SK-N-SH (cell line): ENCODE measurements at regions not wholly inside any gene's neighbourhood (a gene's known extent, or its start where the extent isn't known, plus 50 kb on each side); places are given as distances from the start of the nearest gene placed in this dataset.

Source experiments
- CTCF ChIA-PET: fragments of 300-600, 350-600 bp; formaldehyde crosslinking; extraction: SDS; loops from one replicate; lab custom pipeline; 2021; lab: Yijun Ruan, JAX
- POLR2A ChIA-PET: fragments of 350-600 bp; sonication (Branson Sonifier 250); formaldehyde crosslinking; extraction: SDS; loops from one replicate; lab custom pipeline; 2020; ENCODE audit warnings: antibody characterized with exemption, inconsistent platforms; lab: Yijun Ruan, JAX
- DNase-seq: peaks from one replicate; pipeline ENCODE4 v3.0.0; 2012
- H2AFZ ChIP-seq: fragments of 200-600 bp; sonication (generic); 2 replicates; pipeline ENCODE4 v1.8.1; 2016; ENCODE audit warnings: antibody characterized with exemption, mild to moderate bottlenecking, low read depth
- H3F3A ChIP-seq: fragments of 200-600 bp; sonication (generic); replicated peaks from 2 replicates; pipeline ENCODE3; 2016; ENCODE audit warnings: antibody characterized with exemption, mild to moderate bottlenecking; ENCODE audit not compliant: insufficient read depth
- H3K27ac ChIP-seq, 2 experiments: fragments of 200-500 bp in 1 of 2; fragments of 200-600 bp in 1 of 2; sonication (Bioruptor generic) in 1 of 2; sonication (generic), shearing (Covaris generic) in 1 of 2; 2 replicates each; pipeline versions ENCODE4 v1.5.1 to v1.6.1; 2014 to 2016; ENCODE audit warnings: low read depth in 2 of 2, inconsistent platforms in 1 of 2, low read length in 1 of 2, mild to moderate bottlenecking in 1 of 2, mixed read lengths in 1 of 2
- H3K27me3 ChIP-seq: fragments of 200-600 bp; sonication (generic), shearing (Covaris generic); 2 replicates; pipeline ENCODE4 v1.6.1; 2016; ENCODE audit warnings: mixed run types; ENCODE audit not compliant: insufficient read depth
- H3K36me3 ChIP-seq, 2 experiments: fragments of 200-500 bp in 1 of 2; fragments of 200-600 bp in 1 of 2; sonication (Bioruptor generic) in 1 of 2; sonication (generic) in 1 of 2; replicated peaks in 1 of 2; 2 replicates each; pipeline versions ENCODE3 to v1.5.1; 2014 to 2016; ENCODE audit warnings: low read length in 1 of 2, mild to moderate bottlenecking in 1 of 2; ENCODE audit not compliant: insufficient read depth in 2 of 2, control insufficient read depth in 1 of 2
- H3K4me1 ChIP-seq, 2 experiments: fragments of 200-500 bp in 1 of 2; fragments of 200-600 bp in 1 of 2; sonication (Bioruptor generic) in 1 of 2; sonication (generic), shearing (Covaris generic) in 1 of 2; 2 replicates each; pipeline versions ENCODE4 v1.5.1 to v1.6.1; 2014 to 2016; ENCODE audit warnings: low read depth in 1 of 2, low read length in 1 of 2, mixed run types in 1 of 2; ENCODE audit not compliant: insufficient read depth in 2 of 2, control insufficient read depth in 1 of 2
- H3K4me2 ChIP-seq: fragments of 200-600 bp; sonication (generic), shearing (Covaris generic); 2 replicates; pipeline ENCODE4 v1.6.1; 2017; ENCODE audit warnings: mixed run types
- H3K4me3 ChIP-seq, 2 experiments: fragments of 200-500 bp in 1 of 2; fragments of 200-600 bp in 1 of 2; sonication (Bioruptor generic) in 1 of 2; sonication (generic), shearing (Covaris generic) in 1 of 2; 2 replicates each; pipeline versions ENCODE4 v1.5.1 to v1.8.1; 2014 to 2016; ENCODE audit warnings: low read depth in 2 of 2, inconsistent platforms in 1 of 2, low read length in 1 of 2, mild to moderate bottlenecking in 1 of 2, mixed read lengths in 1 of 2, moderate library complexity in 1 of 2
- H3K79me2 ChIP-seq: fragments of 200-600 bp; sonication (generic); 2 replicates; pipeline ENCODE4 v1.8.1; 2017; ENCODE audit warnings: mild to moderate bottlenecking; ENCODE audit not compliant: insufficient read depth
- H3K9ac ChIP-seq: fragments of 200-600 bp; sonication (generic); 2 replicates; pipeline ENCODE4 v1.6.1; 2017; ENCODE audit warnings: mixed run types
- H3K9me2 ChIP-seq: fragments of 200-600 bp; sonication (generic); 2 replicates; pipeline ENCODE4 v1.6.1; 2017; ENCODE audit warnings: mixed run types
- H3K9me3 ChIP-seq: fragments of 200-600 bp; sonication (generic); 2 replicates; pipeline ENCODE4 v1.6.1; 2017; ENCODE audit warnings: mixed run types, mild to moderate bottlenecking, moderate library complexity
- H4K20me1 ChIP-seq: fragments of 200-600 bp; sonication (generic); 2 replicates; pipeline ENCODE4 v1.6.1; 2017; ENCODE audit warnings: mild to moderate bottlenecking, mixed run types; ENCODE audit not compliant: insufficient read depth
- CHD2 ChIP-seq: fragments of 150-350 bp; IDR thresholded peaks from 2 replicates; pipeline ENCODE4 v1.6.1; 2018; ENCODE audit warnings: low read length; ENCODE audit not compliant: partially characterized antibody
- CTCF ChIP-seq: fragments of 200-600 bp; sonication (generic); IDR thresholded peaks from 2 replicates; pipeline ENCODE4 v1.6.1; 2017; ENCODE audit warnings: antibody characterized with exemption, mild to moderate bottlenecking, moderate library complexity
- ELF1 ChIP-seq: IDR thresholded peaks from 2 replicates; pipeline ENCODE4 v1.4.0; 2012
- EP300 ChIP-seq, 2 experiments: IDR thresholded peaks; 2 replicates each; pipeline versions ENCODE4 v1.4.0 to v1.6.1; 2012; ENCODE audit warnings: borderline replicate concordance in 1 of 2, low read depth in 1 of 2, low read length in 1 of 2
- GABPA ChIP-seq: IDR thresholded peaks from 2 replicates; pipeline ENCODE4 v1.4.0; 2012; ENCODE audit warnings: low read depth, mild to moderate bottlenecking
- GATA2 ChIP-seq: sonication (generic); formaldehyde crosslinking; IDR thresholded peaks from 2 replicates; pipeline ENCODE4 v1.5.0; 2020; ENCODE audit warnings: mild to moderate bottlenecking, missing genetic modification reagents
- JUND ChIP-seq: IDR thresholded peaks from 2 replicates; pipeline ENCODE4 v1.4.0; 2012
- MAX ChIP-seq: IDR thresholded peaks from 2 replicates; pipeline ENCODE4 v1.4.0; 2012; ENCODE audit warnings: low read depth
- MEF2A ChIP-seq: IDR thresholded peaks from 2 replicates; pipeline ENCODE4 v1.4.0; 2012; ENCODE audit warnings: low read depth, borderline replicate concordance
- NFIC ChIP-seq: IDR thresholded peaks from 2 replicates; pipeline ENCODE4 v1.4.0; 2012; ENCODE audit warnings: borderline replicate concordance
- PBX3 ChIP-seq: IDR thresholded peaks from 2 replicates; pipeline ENCODE4; 2012
- POLR2AphosphoS5 ChIP-seq: IDR thresholded peaks from 2 replicates; pipeline ENCODE4 v1.6.1; 2012; ENCODE audit warnings: low read depth, low read length
- RCOR1 ChIP-seq: fragments of 150-350 bp; IDR thresholded peaks from 2 replicates; pipeline ENCODE4 v1.6.1; 2017; ENCODE audit warnings: antibody characterized with exemption, low read length
- REST ChIP-seq: IDR thresholded peaks from 2 replicates; pipeline ENCODE4 v1.6.1; 2012; ENCODE audit warnings: mild to moderate bottlenecking, low read depth, low read length, moderate library complexity
- RFX5 ChIP-seq: IDR thresholded peaks from 2 replicates; pipeline ENCODE4 v1.6.1; 2012; ENCODE audit warnings: mild to moderate bottlenecking, improper control_type of control experiment, low read length
- RXRA ChIP-seq: IDR thresholded peaks from 2 replicates; pipeline ENCODE4 v1.4.0; 2012; ENCODE audit warnings: low read depth, mild to moderate bottlenecking, borderline replicate concordance
- SIN3A ChIP-seq: IDR thresholded peaks from 2 replicates; pipeline ENCODE4 v1.6.1; 2012; ENCODE audit warnings: low read depth, mild to moderate bottlenecking, low read length, moderate library complexity, borderline replicate concordance
- TCF12 ChIP-seq: IDR thresholded peaks from 2 replicates; pipeline ENCODE4 v1.4.0; 2012
- TEAD4 ChIP-seq: IDR thresholded peaks from 2 replicates; pipeline ENCODE4 v1.4.0; 2012; ENCODE audit warnings: mild to moderate bottlenecking, borderline replicate concordance; ENCODE audit not compliant: insufficient read depth
- YY1 ChIP-seq: IDR thresholded peaks from 2 replicates; pipeline ENCODE4 v1.4.0; 2012; ENCODE audit warnings: low read depth, mild to moderate bottlenecking
- WGBS: methylation state at CpG from one replicate; pipeline ENCODE4 v1.1.6; 2017; ENCODE audit warnings: low lambda C conversion rate; 5-methylcytosine and 5-hydroxymethylcytosine counted together

- TF ChIP-seq GABPA (no peak), NFIC (peak; percentile 88), PBX3 (peak; percentile 90), EP300 (IDR thresholded peaks at IDR 0.05; ENCODE audit: borderline replicate concordance in 1 of 2, low read depth in 1 of 2, low read length in 1 of 2) (peak; percentile 50 to 95; a peak in 3 of 4 replicates), CTCF (no peak; the same call in 1 of the 2 replicates), RCOR1 (0 out of 2 replicates have a peak, but pooled peaks have one; percentile 27), RXRA (peak; percentile 86; the same call in 1 of the 2 replicates)
- TF ChIP-seq, all 33 proteins: peak for 18
Measured at GRCh38 chr15:70492240-70493177, 270.8 kb downstream of the UACA start (continued).

- no peak for DNase-seq
- Histone ChIP-seq H2AFZ (no peak overlapping the region), H3K4me3 (no peak overlapping the region), H3K36me3 (no peaks in the 10 kb centered on the region), H3K79me2 (no peaks in the 10 kb centered on the region; the same call in 1 of the 2 replicates), H3K27me3 (no peaks in the 10 kb centered on the region), H3K4me2 (no peak overlapping the region), H3K4me1 (peaks cover 42 to 48% of the 10 kb centered on the region in 2 experiments), H3K9me3 (no peaks in the 10 kb centered on the region), H4K20me1 (no peaks in the 10 kb centered on the region), H3F3A (peaks cover 30% of the 10 kb centered on the region), H3K9me2 (no peaks in the 10 kb centered on the region), H3K9ac (no peak overlapping the region), H3K27ac (peak overlapping the region; percentile 75 to 83; a peak in 2 of 4 replicates)
- no peak for TF ChIP-seq RFX5
- no peak for TF ChIP-seq MAX
- TF ChIP-seq POLR2AphosphoS5 = no peak
- no peak for TF ChIP-seq TEAD4
- TF ChIP-seq YY1 = no peak
- TF ChIP-seq SIN3A = no peak
- TF ChIP-seq REST = no peak
- no peak for TF ChIP-seq JUND
- no peak for TF ChIP-seq TCF12
- TF ChIP-seq CHD2 = no peak
- no peak for TF ChIP-seq GATA2 (CRISPR knock-in tag)
- no peak for TF ChIP-seq MEF2A
- no peak for TF ChIP-seq RCOR1
- TF ChIP-seq ELF1 = no peak
- ChIA-PET CTCF (interaction anchor here (1.0 to 2.7 kb wide), 3 partner anchors 16 to 1014 kb away, joined by 4 to 8 read pairs (median 5); no protein-coding TSS in a partner anchor), POLR2A (interaction anchor here (1.7 kb wide), 1 partner anchor 11 kb away, joined by 3 read pairs; no protein-coding TSS in a partner anchor)
- WGBS = over 99% methylated on average over 6 of the region's 6 CpGs
Measured at GRCh38 chr15:70491641-70492040, 271.7 kb downstream of the UACA start.
